ENCODE measurements at regions not wholly inside any gene's neighbourhood (a gene's known extent, or its start where the extent isn't known, plus 50 kb on each side); places are given as distances from the start of the nearest gene placed in this dataset.
"Not testable (repeated sequence)": the region's sequence is repeated elsewhere in the genome, so short reads cannot be mapped to it uniquely, and the experiment has no call there.

DNA sequence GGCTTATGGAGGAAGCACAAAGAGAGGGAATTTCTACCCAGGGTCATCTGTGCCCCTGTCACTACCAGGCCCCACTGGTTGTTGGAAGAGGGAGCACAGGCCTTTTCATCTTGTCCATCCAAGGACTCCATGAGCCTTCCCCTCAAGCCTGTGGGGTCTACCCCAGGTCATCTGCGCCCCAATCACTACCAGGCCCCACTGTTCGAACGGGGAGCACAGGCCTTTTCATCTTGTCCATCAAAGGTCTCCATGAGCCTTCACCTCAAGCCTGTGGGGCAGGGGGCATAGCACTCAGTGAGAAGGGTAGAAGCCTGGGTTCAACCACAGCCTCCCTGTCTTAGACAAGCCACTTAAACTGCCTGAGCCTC lies 101.5 kb upstream of the CDH5 start:
- DNase-seq: no peak

DNA sequence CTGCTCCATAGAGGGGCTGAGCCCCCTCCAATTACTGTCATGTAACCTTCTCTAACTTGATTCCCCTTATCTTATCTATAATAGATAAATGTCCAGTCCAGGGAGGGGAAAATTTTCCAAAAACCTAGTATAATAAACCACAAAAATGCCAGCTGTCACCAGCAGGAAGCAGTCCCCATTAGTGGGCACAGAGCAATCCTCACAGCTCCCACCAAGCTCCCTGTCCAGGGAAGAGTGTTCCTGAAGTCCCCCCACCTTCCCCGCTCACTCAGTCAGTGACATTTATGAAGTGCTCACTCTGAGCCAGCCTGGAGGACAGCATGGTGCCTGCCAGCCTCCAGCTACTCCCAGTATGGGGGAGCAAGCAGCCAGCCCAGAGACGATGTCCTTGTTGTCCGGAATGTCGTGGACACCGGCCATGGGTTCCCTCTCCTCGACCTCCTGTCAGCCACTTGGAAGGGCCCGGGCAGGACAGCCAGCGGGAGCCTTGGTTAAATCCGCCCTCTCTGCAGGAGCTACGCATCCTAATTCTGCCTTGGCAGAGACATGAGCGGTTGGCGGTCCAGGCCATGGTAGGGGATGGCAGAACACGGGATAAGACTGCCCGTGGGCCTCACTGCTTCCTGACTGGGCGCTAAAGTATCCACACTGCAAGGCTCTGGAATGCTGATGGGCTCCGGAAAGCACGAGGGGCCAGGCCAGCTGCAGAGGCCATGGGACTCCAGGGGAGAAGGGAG lies 102.0 kb upstream of the CDH5 start:
- DNase-seq: no peak

- no peak for DNase-seq
These were observed 102.5 kb upstream of the CDH5 start for GRCh38 chr16:66263973-66264310.

- DNase-seq: no peak
These were observed 103.1 kb upstream of the CDH5 start for GRCh38 chr16:66263168-66263972.

DNA sequence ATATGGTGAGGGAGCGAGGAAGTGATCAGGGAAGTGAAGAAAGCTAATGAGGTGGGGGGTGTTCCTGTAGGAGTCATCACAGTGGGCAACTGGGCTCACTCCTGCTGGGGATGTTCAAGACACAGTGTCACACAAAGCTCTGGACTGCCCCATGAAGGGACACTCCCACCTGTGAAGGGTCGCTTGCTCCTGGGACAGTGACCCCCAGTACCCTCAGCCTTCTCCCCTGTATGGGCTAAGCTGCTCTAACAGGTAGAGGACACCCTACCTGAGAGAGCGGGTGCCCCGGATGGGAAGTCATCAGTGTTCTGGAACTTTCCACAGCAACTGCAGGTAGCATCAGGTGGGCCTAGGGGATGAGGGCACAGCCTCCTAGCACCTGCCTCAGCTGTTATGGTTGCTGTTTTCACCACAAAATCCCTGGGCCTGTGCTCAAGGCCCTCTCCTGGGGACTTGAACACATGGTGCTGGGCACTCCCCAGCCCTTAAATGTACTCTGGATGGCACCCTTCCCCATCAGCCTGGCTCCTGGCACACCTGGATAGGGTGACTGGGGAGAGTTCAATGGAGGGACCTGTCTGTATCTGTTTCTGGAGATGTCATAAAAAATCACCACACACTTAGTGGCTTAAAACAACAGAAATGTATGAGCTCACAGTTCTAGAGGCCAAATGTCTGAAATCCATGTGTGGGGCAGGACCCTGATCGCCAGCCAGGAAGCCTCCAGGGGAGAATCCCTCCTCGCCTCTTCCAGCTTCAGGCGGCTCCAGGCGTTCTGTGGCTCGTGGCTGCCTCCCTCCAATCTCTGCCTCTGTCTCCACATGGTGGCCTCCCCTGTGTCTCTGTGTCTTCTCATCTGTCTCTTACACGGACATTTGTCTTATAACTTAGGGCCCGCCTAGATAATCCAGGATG lies 104.0 kb upstream of the CDH5 start:
- no peak for DNase-seq

DNA sequence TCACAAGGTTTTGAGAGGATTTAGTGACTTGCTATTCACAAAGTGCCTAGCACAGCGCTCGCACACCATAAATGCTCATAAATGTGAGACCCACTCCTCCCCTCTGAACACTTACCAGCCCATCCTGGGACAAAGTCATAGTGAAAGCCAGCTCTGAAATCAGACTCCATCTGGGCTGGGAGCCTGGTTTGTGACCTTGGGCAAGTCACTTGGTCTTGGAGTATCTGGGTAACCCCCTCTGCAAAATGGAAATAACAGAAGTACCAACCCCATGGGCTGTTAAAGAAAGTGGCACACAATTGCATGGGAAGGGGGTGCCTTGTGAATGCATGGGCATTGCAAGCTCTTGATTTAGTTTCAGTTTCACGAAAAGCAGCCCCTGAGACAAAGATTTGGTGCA lies 104.7 kb upstream of the CDH5 start:
- DNase-seq: no peak

GRCh38 chr16:66260522-66261254 lies 105.8 kb upstream of the CDH5 start:
- DNase-seq: no peak

- no peak for DNase-seq
These were observed 107.3 kb upstream of the CDH5 start for GRCh38 chr16:66258916-66259845.

DNA sequence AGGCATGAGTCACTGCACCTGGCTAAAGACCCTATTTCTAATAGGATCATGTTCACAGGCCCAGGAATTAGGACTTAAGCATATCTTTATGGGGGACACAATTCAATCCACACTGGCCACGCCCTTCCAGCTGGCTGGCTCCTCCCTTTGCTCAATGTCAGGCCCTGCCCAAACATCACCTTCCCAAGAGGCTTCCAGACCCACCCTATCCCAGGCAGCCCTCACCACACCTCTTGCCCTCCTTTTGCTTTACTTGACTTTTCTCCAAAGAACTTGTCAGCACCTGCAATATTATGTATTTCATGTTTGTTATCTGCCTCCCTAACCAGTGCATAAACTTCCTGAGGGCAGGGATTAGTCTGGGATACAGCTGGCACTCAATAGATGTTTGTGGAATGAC lies 109.6 kb upstream of the CDH5 start:
- DNase-seq: no peak

- DNase-seq: no peak
These were observed 110.8 kb upstream of the CDH5 start for GRCh38 chr16:66255647-66256046.

DNA sequence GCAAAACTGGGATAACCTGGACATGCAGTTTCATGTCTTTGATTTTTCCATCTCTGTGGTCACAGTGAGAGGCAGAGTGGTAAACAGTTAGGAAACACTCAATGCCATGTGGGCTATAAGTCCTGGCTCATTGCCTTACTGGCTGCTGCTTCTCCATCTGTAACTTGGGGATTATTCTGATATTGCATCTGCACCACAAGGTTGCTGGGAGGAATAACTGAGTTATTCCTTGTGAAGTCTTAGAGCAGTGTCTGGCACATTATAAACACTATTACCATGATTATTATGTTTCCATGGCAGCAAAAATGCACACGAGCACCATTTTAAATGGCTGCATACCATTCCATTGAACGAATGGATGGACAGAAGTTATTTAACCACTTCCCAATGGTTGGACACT lies 111.7 kb upstream of the CDH5 start:
- DNase-seq: no peak

- no peak for DNase-seq
These were observed 112.4 kb upstream of the CDH5 start for GRCh38 chr16:66254106-66254505.

DNA sequence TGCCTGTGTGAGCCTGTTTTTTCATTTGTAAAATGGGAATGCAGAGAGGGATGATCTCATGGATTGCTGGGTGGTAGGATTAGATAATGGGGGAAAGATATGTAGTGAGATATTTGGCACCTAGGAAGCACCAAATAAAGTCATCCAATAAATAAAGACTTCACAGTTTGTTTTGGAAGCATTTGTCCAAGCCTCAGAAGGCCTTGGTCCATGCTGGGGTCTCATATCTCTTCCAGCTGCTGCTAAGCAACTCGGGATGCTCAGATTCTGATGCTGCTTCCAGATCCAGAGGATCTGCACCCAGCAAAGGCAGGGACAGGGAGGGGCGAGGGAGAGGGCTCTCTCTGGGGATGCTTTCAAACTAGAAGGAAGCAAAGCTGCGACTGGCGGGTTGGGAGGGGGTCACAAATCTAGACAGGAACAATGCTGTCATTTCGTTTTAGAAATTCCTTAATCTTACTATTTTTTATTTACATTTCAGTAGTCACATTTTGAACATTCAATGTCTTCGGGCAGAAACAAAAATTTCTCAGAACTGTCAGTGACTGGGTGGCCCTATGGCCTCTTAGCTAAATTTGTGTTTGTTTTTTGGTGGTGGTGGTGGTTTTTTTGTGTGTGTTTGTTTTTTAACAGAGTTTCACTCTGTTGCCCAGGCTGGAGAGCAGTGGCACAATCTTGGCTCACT lies 114.9 kb upstream of the CDH5 start:
- no peak for DNase-seq

GRCh38 chr16:66250686-66251431 lies 115.6 kb upstream of the CDH5 start:
- no peak for DNase-seq

GRCh38 chr16:66247516-66248481 lies 118.7 kb upstream of the CDH5 start:
- no peak for DNase-seq

DNA sequence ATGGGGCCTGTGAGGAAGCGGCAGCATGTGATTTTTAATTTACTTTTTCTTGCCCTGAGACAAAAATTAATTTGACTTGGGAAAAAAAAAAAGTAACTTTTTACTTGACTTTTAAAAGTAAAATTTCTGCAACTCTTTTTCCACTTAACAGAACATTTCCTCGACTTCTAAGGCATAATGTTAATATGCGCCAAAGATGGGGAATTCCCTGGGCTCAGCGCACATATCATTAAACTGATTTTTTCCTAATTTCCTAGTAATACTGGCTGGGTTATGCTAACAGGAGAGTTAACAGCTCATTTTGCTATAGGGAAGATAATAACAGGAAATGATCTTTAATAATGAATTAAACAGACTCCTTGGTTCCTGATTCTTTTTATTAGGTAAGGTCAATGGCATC lies 120.6 kb upstream of the CDH5 start:
- DNase-seq: no peak

DNA sequence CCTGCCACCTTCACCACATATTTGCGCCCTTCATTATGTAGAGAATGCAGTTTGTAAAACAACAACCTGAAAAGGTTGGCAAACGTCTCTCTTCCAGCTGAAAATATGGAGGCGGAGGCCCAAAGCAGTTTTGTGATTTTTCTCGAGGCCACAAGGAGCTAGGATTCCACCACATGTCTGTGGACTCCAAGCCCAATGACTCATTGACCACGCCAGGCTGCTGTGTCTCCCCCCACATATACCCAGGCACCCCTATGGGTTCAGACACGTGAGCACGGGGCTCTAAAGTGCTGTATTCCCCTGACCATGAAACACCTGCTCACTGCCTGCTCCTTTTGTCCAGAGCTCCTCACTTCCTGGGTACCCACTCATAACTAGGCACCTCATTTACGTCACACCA lies 121.4 kb upstream of the CDH5 start:
- DNase-seq: no peak

DNA sequence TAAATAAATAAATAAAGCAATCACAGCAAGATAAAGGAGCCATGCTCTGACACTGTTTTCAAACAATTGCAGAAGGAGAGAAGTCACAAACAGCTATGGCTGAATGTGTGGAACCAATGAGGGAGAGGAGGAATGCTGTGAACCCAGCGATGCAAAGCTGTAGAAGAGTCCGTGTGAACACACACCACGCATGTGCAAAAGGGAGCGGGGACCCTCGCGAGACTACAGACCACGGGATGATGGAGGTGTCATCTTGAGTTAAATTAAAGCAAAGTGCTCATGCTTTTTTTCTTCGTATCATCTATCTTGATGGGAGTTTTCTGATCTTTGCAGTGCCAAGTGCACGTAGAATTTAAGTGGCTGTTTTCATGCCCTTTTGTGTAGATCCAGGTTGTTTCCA lies 123.8 kb upstream of the CDH5 start:
- DNase-seq: no peak

GRCh38 chr16:66242206-66242605 lies 124.3 kb upstream of the CDH5 start:
- not testable (repeated sequence) for DNase-seq
